ENCODE measurements at regions not wholly inside any gene's neighbourhood (a gene's known extent, or its start where the extent isn't known, plus 50 kb on each side); places are given as distances from the start of the nearest gene placed in this dataset.

DNA sequence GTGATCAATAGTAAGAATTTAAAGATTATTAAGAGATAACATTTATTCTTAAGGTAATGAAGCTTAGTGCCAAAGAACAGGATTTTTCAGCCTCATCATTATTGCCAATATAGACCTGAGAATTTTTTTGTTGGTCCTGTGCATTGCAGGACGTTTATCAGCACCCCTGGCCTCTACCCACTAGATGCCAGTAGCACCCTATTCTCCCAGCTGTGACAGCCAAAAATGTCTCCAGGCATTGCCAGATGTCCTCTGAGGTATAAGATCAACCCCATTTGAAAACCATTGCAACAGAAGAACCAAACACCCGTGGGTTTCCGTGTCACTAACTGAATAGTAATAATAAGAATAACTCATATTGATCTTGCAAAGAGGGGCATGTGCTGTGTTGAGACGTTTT, 700.0 kb upstream of the SOX11 start:
- Mint-ChIP-seq H3K36me3 (no peaks in the 10 kb centered on the region), H3K27ac (no peak overlapping the region), H3K27me3 (no peaks in the 10 kb centered on the region), H3K4me1 (no peaks in the 10 kb centered on the region), H3K4me3 (no peak overlapping the region), H3K9me3 (peaks cover 0 to 6% (median 3%) of the 10 kb centered on the region in 8 donors)
- CTCF ChIA-PET (ENCODE audit: partially characterized antibody): no interaction called here
- H3K4me1 ChIP-seq (ENCODE audit: insufficient read depth, low read length): no peaks in the 10 kb centered on the region
- no peak overlapping the region for H3K27ac ChIP-seq (ENCODE audit: low read depth, low read length)
- no peak overlapping the region for H3K4me3 ChIP-seq (ENCODE audit: low read length in 2 of 2)
- H3K9me3 ChIP-seq (ENCODE audit: control insufficient read depth in 1 of 2, low read length in 2 of 2): no peaks in the 10 kb centered on the region
- no peaks in the 10 kb centered on the region for H3K36me3 ChIP-seq (ENCODE audit: insufficient read depth, low read length)
- intact Hi-C loops (cut with micrococcal nuclease): no loop called here
- H3K27me3 ChIP-seq (ENCODE audit: insufficient read depth, low read length): no peaks in the 10 kb centered on the region
- POLR2A ChIA-PET (ENCODE audit: partially characterized antibody): no interaction called here
- no peak for DNase-seq

DNA sequence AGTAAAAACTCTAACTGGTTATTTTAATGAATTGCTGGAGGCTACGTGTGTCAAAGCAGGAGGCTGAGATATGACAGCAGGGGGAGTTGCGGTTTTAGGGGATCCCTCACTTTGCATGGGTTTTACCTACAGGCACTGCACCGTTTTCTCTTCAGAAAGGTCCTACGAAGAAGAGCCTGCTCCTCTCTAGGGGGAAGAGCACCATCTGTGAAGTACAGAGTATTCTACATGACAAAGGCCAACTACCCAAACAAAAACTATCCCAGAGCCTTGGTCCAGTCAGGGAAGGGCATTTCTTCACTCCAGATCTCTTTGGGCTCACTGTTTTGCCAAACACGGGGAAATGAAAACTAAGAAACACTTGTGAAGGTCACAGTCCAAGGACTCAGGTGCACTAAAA, 696.7 kb upstream of the SOX11 start:
- no peaks in the 10 kb centered on the region for H3K4me1 Mint-ChIP-seq
- no peaks in the 10 kb centered on the region for H3K27me3 Mint-ChIP-seq
- peaks cover 0 to 6% (median 3%) of the 10 kb centered on the region in 8 donors for H3K9me3 Mint-ChIP-seq
- intact Hi-C loops (cut with micrococcal nuclease): no loop called here
- no peak overlapping the region for H3K4me3 Mint-ChIP-seq
- Histone ChIP-seq H3K27me3 (ENCODE audit: insufficient read depth, low read length) (no peaks in the 10 kb centered on the region), H3K27ac (ENCODE audit: low read depth, low read length) (no peak overlapping the region), H3K9me3 (ENCODE audit: control insufficient read depth in 1 of 2, low read length in 2 of 2) (no peaks in the 10 kb centered on the region), H3K4me1 (ENCODE audit: insufficient read depth, low read length) (no peaks in the 10 kb centered on the region), H3K4me3 (ENCODE audit: low read length in 2 of 2) (no peak overlapping the region), H3K36me3 (ENCODE audit: insufficient read depth, low read length) (no peaks in the 10 kb centered on the region)
- DNase-seq: no peak
- CTCF ChIA-PET (ENCODE audit: partially characterized antibody): no interaction called here
- H3K36me3 Mint-ChIP-seq: no peaks in the 10 kb centered on the region
- no peak overlapping the region for H3K27ac Mint-ChIP-seq
- POLR2A ChIA-PET (ENCODE audit: partially characterized antibody): no interaction called here

DNA sequence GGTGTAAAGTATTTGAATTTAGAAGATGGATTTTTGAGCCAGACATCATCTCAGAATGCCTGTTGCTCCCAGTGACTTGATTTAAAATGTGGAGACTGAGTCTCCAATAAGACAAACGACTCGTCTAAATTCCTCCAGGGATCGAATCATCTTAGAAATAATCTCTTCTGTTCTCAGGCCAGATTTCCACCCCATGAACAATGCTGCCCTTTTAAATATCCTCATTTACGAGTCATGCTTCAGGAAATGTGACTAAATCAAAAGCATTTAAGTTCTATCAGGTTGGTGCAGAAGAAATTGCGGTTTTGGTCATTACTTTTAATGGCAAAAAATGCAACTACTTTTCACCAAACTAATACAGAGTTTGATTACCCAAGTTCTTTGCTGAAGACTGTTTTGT, 684.6 kb upstream of the SOX11 start:
- ChIA-PET POLR2A (ENCODE audit: partially characterized antibody) (no interaction called here), CTCF (ENCODE audit: partially characterized antibody) (no interaction called here)
- Histone ChIP-seq H3K27me3 (ENCODE audit: insufficient read depth, low read length) (no peaks in the 10 kb centered on the region), H3K27ac (ENCODE audit: low read depth, low read length) (no peak overlapping the region), H3K4me3 (ENCODE audit: low read length in 2 of 2) (no peak overlapping the region), H3K9me3 (ENCODE audit: control insufficient read depth in 1 of 2, low read length in 2 of 2) (no peaks in the 10 kb centered on the region), H3K4me1 (ENCODE audit: insufficient read depth, low read length) (no peaks in the 10 kb centered on the region), H3K36me3 (ENCODE audit: insufficient read depth, low read length) (no peaks in the 10 kb centered on the region)
- intact Hi-C loops (cut with micrococcal nuclease): no loop called here
- peaks cover 7 to 27% (median 10%) of the 10 kb centered on the region in 8 donors for H3K9me3 Mint-ChIP-seq
- no peaks in the 10 kb centered on the region for H3K36me3 Mint-ChIP-seq
- H3K4me1 Mint-ChIP-seq: no peaks in the 10 kb centered on the region
- H3K27me3 Mint-ChIP-seq: no peaks in the 10 kb centered on the region
- DNase-seq: no peak
- H3K27ac Mint-ChIP-seq: no peak overlapping the region
- H3K4me3 Mint-ChIP-seq: no peak overlapping the region

- ChIA-PET CTCF (ENCODE audit: partially characterized antibody) (no interaction called here), POLR2A (ENCODE audit: partially characterized antibody) (no interaction called here)
- H3K27ac ChIP-seq (ENCODE audit: low read depth, low read length): no peak overlapping the region
- no peaks in the 10 kb centered on the region for H3K27me3 Mint-ChIP-seq
- no peaks in the 10 kb centered on the region for H3K9me3 ChIP-seq (ENCODE audit: control insufficient read depth in 1 of 2, low read length in 2 of 2)
- H3K36me3 ChIP-seq (ENCODE audit: insufficient read depth, low read length): no peaks in the 10 kb centered on the region
- no peaks in the 10 kb centered on the region for H3K27me3 ChIP-seq (ENCODE audit: insufficient read depth, low read length)
- peaks cover 3 to 52% (median 13%) of the 10 kb centered on the region in 8 donors for H3K9me3 Mint-ChIP-seq
- H3K4me1 ChIP-seq (ENCODE audit: insufficient read depth, low read length): no peaks in the 10 kb centered on the region
- no peak overlapping the region for H3K4me3 Mint-ChIP-seq
- H3K36me3 Mint-ChIP-seq: no peaks in the 10 kb centered on the region
- intact Hi-C loops (cut with micrococcal nuclease): no loop called here
- peaks cover 0 to 2% (median 0%) of the 10 kb centered on the region in 4 donors for H3K4me1 Mint-ChIP-seq
- no peak overlapping the region for H3K4me3 ChIP-seq (ENCODE audit: low read length in 2 of 2)
- no peak overlapping the region for H3K27ac Mint-ChIP-seq
- DNase-seq: no peak
These were observed 672.9 kb upstream of the SOX11 start for GRCh38 chr2:5019324-5019723.

- no peaks in the 10 kb centered on the region for H3K36me3 Mint-ChIP-seq
These were observed 671.9 kb upstream of the SOX11 start for GRCh38 chr2:5020116-5020875.

DNA sequence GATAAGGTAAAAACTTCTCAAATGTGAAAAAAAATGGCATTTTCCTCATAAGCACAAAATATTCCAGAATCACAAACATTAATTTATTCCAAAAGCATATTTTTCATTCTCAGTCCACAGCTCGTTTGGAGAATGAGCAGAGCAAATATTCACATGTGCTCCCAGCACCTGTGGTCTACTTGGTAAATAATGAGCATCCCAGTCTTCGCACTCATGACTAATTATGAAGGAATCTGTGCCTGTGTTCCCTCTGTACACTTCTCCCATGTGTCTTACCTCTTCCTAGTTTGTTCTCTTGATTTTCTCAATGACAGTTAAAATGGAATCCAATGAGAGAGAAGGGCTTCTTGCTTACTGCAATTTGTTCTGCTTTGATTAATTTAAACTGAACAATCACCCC, 671.0 kb upstream of the SOX11 start:
- DNase-seq: no peak
- no peaks in the 10 kb centered on the region for H3K27me3 Mint-ChIP-seq
- H3K27ac Mint-ChIP-seq: no peak overlapping the region
- Histone ChIP-seq H3K27me3 (ENCODE audit: insufficient read depth, low read length) (no peaks in the 10 kb centered on the region), H3K27ac (ENCODE audit: low read depth, low read length) (no peak overlapping the region), H3K36me3 (ENCODE audit: insufficient read depth, low read length) (no peaks in the 10 kb centered on the region), H3K4me1 (ENCODE audit: insufficient read depth, low read length) (no peaks in the 10 kb centered on the region), H3K9me3 (ENCODE audit: control insufficient read depth in 1 of 2, low read length in 2 of 2) (no peaks in the 10 kb centered on the region), H3K4me3 (ENCODE audit: low read length in 2 of 2) (no peak overlapping the region)
- CTCF ChIA-PET (ENCODE audit: partially characterized antibody): no interaction called here
- H3K9me3 Mint-ChIP-seq: peaks cover 3 to 56% (median 12%) of the 10 kb centered on the region in 8 donors
- POLR2A ChIA-PET (ENCODE audit: partially characterized antibody): no interaction called here
- no peak overlapping the region for H3K4me3 Mint-ChIP-seq
- H3K36me3 Mint-ChIP-seq: no peaks in the 10 kb centered on the region
- peaks cover 0 to 2% (median 0%) of the 10 kb centered on the region in 4 donors for H3K4me1 Mint-ChIP-seq
- intact Hi-C loops (cut with micrococcal nuclease): no loop called here

More at GRCh38 chr2:5020116-5020875, 671.9 kb upstream of the SOX11 start:
- intact Hi-C loops (cut with micrococcal nuclease): no loop called here
- no peaks in the 10 kb centered on the region for H3K27me3 ChIP-seq (ENCODE audit: insufficient read depth, low read length)
- no peaks in the 10 kb centered on the region for H3K9me3 ChIP-seq (ENCODE audit: control insufficient read depth in 1 of 2, low read length in 2 of 2)
- H3K4me3 ChIP-seq (ENCODE audit: low read length in 2 of 2): no peak overlapping the region
- Mint-ChIP-seq H3K9me3 (peaks cover 3 to 51% (median 11%) of the 10 kb centered on the region in 8 donors), H3K4me1 (peaks cover 0 to 2% (median 0%) of the 10 kb centered on the region in 4 donors), H3K27ac (no peak overlapping the region), H3K4me3 (no peak overlapping the region), H3K27me3 (no peaks in the 10 kb centered on the region)
- CTCF ChIA-PET (ENCODE audit: partially characterized antibody): no interaction called here
- H3K36me3 ChIP-seq (ENCODE audit: insufficient read depth, low read length): no peaks in the 10 kb centered on the region
- no peak for DNase-seq
- H3K27ac ChIP-seq (ENCODE audit: low read depth, low read length): no peak overlapping the region
- H3K4me1 ChIP-seq (ENCODE audit: insufficient read depth, low read length): no peaks in the 10 kb centered on the region
- POLR2A ChIA-PET (ENCODE audit: partially characterized antibody): no interaction called here

GRCh38 chr2:5022061-5022460, 670.1 kb upstream of the SOX11 start:
- no peak overlapping the region for H3K27ac ChIP-seq (ENCODE audit: low read depth, low read length)
- intact Hi-C loops (cut with micrococcal nuclease): no loop called here
- no peaks in the 10 kb centered on the region for H3K9me3 ChIP-seq (ENCODE audit: control insufficient read depth in 1 of 2, low read length in 2 of 2)
- CTCF ChIA-PET (ENCODE audit: partially characterized antibody): no interaction called here
- Mint-ChIP-seq H3K36me3 (no peaks in the 10 kb centered on the region), H3K4me1 (peaks cover 0 to 2% (median 0%) of the 10 kb centered on the region in 4 donors), H3K27ac (no peak overlapping the region), H3K27me3 (no peaks in the 10 kb centered on the region), H3K4me3 (no peak overlapping the region), H3K9me3 (peaks cover 3 to 56% (median 15%) of the 10 kb centered on the region in 8 donors)
- H3K27me3 ChIP-seq (ENCODE audit: insufficient read depth, low read length): no peaks in the 10 kb centered on the region
- H3K4me3 ChIP-seq (ENCODE audit: low read length in 2 of 2): no peak overlapping the region
- no peaks in the 10 kb centered on the region for H3K4me1 ChIP-seq (ENCODE audit: insufficient read depth, low read length)
- no peaks in the 10 kb centered on the region for H3K36me3 ChIP-seq (ENCODE audit: insufficient read depth, low read length)
- POLR2A ChIA-PET (ENCODE audit: partially characterized antibody): no interaction called here
- no peak for DNase-seq

Measured in CD4-positive, alpha-beta memory T cell (primary cell).